Mesothelial cell of epicardium (in vitro differentiated cells): ENCODE measurements at regions not wholly inside any gene's neighbourhood (a gene's known extent, or its start where the extent isn't known, plus 50 kb on each side); places are given as distances from the start of the nearest gene placed in this dataset.

ENCODE experiments used
- DNase-seq, 2 experiments: peaks; one replicate each; pipeline ENCODE4 v3.0.0; 2021; ENCODE audit warnings: low spot score in 2 of 2; ENCODE audit not compliant: unreplicated experiment in 2 of 2
- H3K27ac Mint-ChIP-seq: 2 replicates; pipeline ENCODE4 v1.8.0; 2021; ENCODE audit warnings: mixed read lengths
- H3K27me3 Mint-ChIP-seq: 2 replicates; pipeline ENCODE4 v1.8.0; 2021; ENCODE audit warnings: low read depth, mixed read lengths
- H3K36me3 Mint-ChIP-seq: 2 replicates; pipeline ENCODE4 v1.8.0; 2021; ENCODE audit warnings: mixed read lengths
- H3K4me1 Mint-ChIP-seq: 2 replicates; pipeline ENCODE4 v1.8.0; 2021; ENCODE audit warnings: mixed read lengths
- H3K4me3 Mint-ChIP-seq: 2 replicates; pipeline ENCODE4 v1.8.0; 2021; ENCODE audit warnings: mild to moderate bottlenecking, moderate library complexity, mixed read lengths
- H3K9me3 Mint-ChIP-seq: 2 replicates; pipeline ENCODE4 v1.8.0; 2021; ENCODE audit warnings: mixed read lengths
- TF ChIP-seq, protein P1 (sequence below): fragments of 200-600 bp; sonication (generic); IDR thresholded peaks from one replicate; pipeline ENCODE4 v1.5.0; 2021; ENCODE audit warnings: antibody characterized with exemption; ENCODE audit not compliant: unreplicated experiment

DNA sequence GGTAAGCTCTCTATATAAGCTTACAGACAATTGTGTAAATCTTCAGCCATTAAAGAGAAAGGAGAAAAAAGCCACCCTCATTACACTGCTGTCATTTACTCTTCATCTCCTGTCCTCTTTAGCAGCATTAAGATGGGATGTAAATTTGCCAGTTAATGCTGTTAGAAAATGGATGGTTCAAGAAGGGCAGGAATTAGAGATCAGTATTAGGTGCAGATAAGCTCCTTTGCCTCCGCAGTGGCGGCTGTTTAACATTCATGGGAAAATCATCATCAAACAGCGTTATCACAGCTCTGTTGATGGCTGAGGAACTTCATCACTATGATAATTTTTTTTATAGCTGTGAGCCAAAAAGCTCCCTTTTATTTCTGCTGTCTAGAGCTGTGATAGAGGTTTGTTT, 61.8 kb upstream of the FAM204A start:
- Mint-ChIP-seq H3K27ac (no peak overlapping the region), H3K4me3 (no peak overlapping the region), H3K27me3 (peaks cover 53% of the 10 kb centered on the region), H3K9me3 (peaks cover 14% of the 10 kb centered on the region), H3K36me3 (no peaks in the 10 kb centered on the region), H3K4me1 (peaks cover 31% of the 10 kb centered on the region)
- no peak for DNase-seq
- TF ChIP-seq, protein P1, sequence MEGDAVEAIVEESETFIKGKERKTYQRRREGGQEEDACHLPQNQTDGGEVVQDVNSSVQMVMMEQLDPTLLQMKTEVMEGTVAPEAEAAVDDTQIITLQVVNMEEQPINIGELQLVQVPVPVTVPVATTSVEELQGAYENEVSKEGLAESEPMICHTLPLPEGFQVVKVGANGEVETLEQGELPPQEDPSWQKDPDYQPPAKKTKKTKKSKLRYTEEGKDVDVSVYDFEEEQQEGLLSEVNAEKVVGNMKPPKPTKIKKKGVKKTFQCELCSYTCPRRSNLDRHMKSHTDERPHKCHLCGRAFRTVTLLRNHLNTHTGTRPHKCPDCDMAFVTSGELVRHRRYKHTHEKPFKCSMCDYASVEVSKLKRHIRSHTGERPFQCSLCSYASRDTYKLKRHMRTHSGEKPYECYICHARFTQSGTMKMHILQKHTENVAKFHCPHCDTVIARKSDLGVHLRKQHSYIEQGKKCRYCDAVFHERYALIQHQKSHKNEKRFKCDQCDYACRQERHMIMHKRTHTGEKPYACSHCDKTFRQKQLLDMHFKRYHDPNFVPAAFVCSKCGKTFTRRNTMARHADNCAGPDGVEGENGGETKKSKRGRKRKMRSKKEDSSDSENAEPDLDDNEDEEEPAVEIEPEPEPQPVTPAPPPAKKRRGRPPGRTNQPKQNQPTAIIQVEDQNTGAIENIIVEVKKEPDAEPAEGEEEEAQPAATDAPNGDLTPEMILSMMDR = no peak

DNA sequence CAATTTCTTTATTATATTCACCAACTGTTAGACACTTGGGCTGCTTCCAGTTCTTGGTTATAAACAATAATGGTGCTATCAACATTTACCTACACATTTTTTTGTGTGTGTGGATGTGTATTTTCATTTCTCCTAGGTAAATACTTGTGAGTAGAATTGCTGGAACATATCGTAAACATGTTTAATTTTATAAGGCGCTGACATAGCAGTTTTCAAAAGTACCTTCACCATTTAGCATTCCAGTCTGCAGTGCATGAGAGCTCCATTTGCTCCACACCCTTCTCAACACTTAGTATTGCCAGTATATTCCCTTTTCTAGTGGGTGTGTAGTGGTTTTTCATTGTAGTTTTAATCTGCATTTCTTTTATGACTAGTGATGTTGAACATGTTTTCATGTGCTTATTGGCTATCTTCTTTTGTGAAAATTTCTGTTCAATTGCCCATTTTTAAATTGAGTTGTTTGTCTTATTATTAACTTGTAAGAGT, 59.6 kb upstream of the FAM204A start:
- Mint-ChIP-seq H3K36me3 (no peaks in the 10 kb centered on the region), H3K27ac (no peak overlapping the region), H3K4me1 (peaks cover 20% of the 10 kb centered on the region), H3K27me3 (peaks cover 68% of the 10 kb centered on the region), H3K4me3 (no peak overlapping the region), H3K9me3 (peaks cover 14% of the 10 kb centered on the region)
- no peak for DNase-seq
- TF ChIP-seq, protein P1 = no peak

DNA sequence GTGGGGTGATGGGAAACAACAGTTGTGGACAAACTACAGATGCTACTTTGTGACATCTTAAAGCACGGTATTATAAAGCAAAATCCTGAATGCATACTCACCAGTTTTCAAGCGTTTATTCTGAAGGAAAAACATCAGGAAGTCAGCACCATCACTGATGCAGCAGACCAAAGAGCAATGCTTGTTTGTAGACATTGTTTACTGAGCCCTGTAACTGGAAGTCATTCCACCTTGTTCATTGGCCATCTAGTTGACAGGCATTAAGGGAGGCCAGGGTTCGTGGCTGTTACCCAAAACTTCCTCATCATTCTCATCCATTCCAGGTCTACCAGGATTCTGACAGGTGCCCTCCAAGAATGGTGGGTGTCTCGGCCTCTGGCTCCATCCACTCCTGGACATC, 55.3 kb upstream of the FAM204A start:
- Mint-ChIP-seq H3K36me3 (no peaks in the 10 kb centered on the region), H3K9me3 (peaks cover 11% of the 10 kb centered on the region), H3K4me1 (peaks cover 18% of the 10 kb centered on the region), H3K27ac (no peak overlapping the region), H3K4me3 (no peak overlapping the region), H3K27me3 (peaks cover 48% of the 10 kb centered on the region)
- TF ChIP-seq, protein P1 = no peak
- DNase-seq = no peak

DNA sequence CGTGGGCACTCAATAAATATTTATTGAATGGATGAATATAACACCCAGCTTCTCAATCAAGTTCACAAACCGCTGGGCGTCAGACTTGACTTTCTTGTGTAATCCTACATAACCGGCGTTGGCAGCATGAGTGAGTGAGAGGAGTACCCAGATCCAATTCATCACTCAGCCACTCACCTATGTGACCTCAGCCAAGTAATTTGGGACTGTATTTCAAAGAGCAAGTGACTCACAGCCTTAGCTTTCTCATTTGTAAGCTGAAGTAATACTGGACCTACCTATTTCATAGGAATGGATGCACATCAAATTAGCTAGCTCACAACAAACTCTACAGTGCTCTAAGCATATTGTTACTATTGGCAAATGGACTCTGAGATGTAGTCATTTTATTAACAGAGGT, 53.8 kb upstream of the FAM204A start:
- DNase-seq = no peak
- Mint-ChIP-seq H3K4me3 (no peak overlapping the region), H3K36me3 (no peaks in the 10 kb centered on the region), H3K9me3 (no peaks in the 10 kb centered on the region), H3K27me3 (peaks cover 44% of the 10 kb centered on the region), H3K27ac (no peak overlapping the region), H3K4me1 (peaks cover 18% of the 10 kb centered on the region)
- TF ChIP-seq, protein P1 = no peak

DNA sequence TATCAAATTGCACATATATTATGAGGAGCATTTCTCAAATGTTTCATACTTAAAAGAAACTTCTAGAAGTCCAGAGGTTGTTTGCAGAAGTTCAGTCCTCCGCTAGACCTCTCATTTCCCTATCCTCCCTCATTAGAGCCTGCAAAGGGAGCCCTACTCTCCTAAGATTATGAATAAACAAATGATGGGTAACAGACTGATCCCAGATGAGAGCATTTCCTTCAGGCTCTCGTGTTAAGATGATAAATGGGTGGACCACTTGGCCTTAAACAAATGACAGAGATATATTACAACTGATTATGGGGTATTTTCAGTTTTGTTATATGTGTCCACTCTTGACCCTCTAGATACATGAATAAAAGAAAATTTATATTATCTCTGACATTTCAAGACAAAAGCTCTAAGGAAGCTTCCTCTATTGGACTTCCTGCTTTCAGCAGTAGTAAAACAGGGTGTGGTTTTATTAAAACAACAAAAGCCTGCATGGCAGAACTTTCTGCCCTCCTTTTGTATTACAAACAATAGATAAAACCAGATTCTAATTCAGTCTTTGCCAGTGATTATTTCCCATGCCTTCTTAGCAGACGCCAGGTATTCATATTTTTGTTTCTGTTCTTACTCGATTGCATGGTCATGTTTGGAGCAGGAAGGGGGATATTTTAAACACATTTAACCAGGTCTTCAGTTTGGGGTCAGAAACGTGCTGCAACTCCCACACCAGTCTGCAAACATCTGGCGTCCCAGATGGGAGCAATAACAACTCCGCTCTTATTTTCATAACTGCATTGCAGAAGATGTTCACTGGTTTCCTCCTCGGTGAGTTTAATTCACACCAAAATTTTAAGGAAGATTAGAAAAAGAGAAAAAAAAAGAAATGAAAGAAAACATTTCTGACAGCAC, 52.4 kb upstream of the FAM204A start:
- DNase-seq = no peak
- TF ChIP-seq, protein P1 = no peak
- peak overlapping the region; percentile 40 for H3K27ac Mint-ChIP-seq
- H3K36me3 Mint-ChIP-seq = no peaks in the 10 kb centered on the region
- H3K4me1 Mint-ChIP-seq = peaks cover 18% of the 10 kb centered on the region
- H3K9me3 Mint-ChIP-seq = peaks cover 5% of the 10 kb centered on the region
- no peak overlapping the region for H3K4me3 Mint-ChIP-seq
- peaks cover 47% of the 10 kb centered on the region for H3K27me3 Mint-ChIP-seq
